GM21529 (cell line): ENCODE measurements at regions not wholly inside any gene's neighbourhood (a gene's known extent, or its start where the extent isn't known, plus 50 kb on each side); places are given as distances from the start of the nearest gene placed in this dataset.
"Not testable (repeated sequence)": the region's sequence is repeated elsewhere in the genome, so short reads cannot be mapped to it uniquely, and the experiment has no call there.

ENCODE experiments used
- ATAC-seq: cut with Tn5 transposase; IDR thresholded peaks from one replicate; pipeline ENCODE4 v1.9.1; 2021; ENCODE audit not compliant: unreplicated experiment

GRCh38 chr18:76610933-76611749 is 116.1 kb upstream of the ZNF516 start:
- no peak for ATAC-seq

DNA sequence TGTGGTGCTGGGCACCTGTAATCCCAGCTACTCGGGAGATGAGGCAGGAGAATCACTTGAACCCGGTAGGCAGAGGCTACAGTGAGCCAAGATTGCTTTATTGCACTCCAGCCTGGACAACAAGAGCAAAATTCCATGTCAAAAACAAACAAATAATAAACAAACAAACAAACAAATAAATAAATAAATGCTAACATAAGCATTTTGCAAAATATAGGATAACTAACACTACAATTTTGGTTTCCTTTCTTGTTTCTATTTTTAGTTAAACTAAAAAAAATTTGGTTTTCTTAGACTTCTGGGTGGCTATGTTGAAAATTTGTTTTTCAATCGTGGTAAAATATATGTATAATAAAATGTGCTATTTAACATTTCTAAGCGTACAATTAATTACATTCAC is 115.0 kb upstream of the ZNF516 start:
- ATAC-seq: no peak

DNA sequence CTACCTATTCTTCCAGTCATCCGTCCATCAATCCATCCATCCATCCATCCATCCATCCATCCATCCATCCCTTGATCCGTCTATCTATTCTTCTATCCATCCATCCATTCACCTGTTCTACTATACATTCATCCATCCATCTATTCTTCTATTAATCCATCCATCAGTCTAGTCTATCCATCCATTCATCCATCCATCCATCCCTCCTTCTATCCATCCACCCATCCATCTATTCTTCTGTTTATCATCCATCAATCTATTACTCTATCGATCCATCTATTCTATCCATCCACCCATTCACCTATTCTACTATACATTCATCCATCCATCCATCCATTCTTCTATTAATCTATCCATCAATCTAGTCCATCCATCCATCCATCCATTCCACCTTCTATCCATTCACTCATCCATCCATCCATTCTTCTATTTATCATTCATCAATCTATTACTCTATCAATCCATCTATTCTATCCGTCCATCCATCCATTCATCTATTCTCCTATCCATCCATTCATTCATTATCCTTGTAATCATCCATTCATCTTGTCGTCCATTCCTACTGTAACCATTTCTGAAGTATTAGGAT is 110.4 kb upstream of the ZNF516 start:
- ATAC-seq: no peak

DNA sequence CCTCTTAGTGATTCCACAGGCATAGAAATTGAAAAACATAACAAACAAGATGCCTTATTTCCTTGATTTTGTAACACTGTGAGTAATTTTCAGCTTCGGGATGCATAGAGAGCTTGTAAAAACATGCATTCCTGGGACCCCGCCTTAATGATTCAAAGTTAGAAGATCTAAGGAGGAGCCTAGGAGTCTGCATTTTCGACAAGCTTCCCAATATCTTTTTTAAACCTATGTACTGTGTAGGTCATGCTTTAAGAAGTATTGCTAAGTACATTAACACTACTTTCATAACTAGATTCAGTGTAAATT is 109.8 kb upstream of the ZNF516 start:
- ATAC-seq: no peak

DNA sequence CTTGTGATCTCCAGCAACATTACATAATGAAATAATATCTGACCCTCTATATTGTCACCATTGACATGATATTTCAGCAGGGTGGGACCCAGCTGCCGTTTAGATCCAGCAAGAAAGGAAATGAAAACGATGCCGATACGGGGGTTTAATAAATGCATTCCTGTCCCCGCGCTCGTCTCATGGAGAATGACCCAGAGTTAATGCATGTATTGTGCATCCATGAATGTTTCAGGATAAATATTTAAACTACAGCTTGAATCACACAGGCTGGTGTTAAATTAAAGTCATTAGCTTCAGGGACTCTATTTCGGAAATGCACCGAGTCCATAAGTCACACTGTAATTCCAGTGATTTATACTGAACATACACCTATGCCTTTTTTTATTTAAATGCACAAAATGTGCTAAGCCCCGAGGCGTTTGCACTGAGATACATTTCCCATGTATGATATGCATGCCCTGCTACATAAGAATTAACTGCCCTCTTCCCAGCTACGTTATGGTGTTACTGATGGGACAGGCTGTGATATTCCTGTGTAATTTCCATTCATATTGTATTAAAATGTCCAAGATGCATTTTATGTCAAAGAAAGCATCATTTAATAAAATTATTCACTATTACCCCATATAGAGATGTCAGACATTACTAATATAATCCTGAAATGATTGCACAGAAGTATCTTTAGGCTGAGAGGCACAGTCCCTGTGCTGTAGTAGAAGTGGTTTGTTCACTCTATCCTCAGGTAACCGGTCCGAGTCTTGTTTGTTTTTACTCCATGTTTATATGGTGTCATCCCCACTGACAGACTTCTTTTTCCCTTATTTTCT is 109.3 kb upstream of the ZNF516 start:
- no peak for ATAC-seq

- ATAC-seq: no peak
These were observed 107.1 kb upstream of the ZNF516 start for GRCh38 chr18:76602191-76602590.

GRCh38 chr18:76600076-76600475 is 105.0 kb upstream of the ZNF516 start:
- not testable (repeated sequence) for ATAC-seq

DNA sequence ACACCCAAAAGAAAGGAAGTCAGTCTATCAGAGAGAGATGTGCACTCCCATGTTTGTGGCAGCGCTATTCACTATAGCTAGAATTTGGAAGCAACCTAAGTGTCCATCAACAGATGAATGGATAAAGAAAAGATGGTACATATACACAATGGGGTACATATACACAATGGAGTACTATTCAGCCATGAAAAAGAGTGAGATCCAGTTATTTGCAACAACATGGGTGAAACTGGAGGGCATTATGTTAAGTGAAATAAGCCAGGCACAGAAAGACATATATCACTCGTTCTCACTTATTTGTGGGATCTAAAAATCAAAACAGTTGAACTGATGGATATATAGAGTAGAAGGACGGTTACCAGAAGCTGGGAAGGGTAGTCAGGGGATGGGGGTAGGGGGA is 99.9 kb upstream of the ZNF516 start:
- no peak for ATAC-seq

- no peak for ATAC-seq
These were observed 98.8 kb upstream of the ZNF516 start for GRCh38 chr18:76593843-76594242.

DNA sequence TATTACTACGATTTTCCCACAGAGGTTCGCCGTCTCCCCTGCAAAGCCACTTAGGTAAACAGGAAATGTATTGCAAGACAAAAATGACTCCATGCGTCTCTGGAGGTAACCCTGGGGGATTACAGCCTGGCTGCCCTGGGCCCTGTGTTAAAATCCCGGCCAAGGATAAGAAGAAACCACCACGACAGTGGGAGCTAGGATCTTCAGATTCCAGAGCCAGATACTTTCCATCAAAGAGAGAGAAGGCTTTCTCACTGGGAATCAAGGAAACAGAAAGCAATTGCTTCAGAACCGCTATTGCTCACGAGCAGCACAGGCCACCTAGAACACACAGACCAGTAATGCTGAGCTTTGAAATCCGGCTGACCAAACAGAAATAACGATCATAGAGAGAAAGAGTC is 97.9 kb upstream of the ZNF516 start:
- no peak for ATAC-seq

DNA sequence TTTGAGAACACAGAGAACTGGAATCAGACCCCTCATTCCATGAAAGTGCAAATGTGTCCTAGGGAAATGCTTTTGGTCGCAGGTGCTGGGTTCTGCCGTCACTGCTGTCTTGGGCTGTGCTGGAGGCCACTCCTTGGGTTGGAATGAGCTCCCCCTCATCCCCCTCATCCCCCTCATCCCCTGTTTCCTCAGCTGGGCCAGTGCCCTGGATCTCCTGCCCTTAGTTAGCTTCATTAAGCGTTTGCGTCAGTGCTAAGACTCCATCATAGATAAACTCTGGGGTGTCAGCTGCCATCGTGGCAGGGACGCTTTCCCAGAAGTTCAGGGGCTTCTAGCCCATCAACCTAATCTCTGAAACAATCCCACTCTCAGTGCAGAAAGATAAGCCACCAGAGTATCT is 97.1 kb upstream of the ZNF516 start:
- ATAC-seq: no peak

GRCh38 chr18:76589866-76590265 is 94.8 kb upstream of the ZNF516 start:
- no peak for ATAC-seq

GRCh38 chr18:76589316-76589715 is 94.3 kb upstream of the ZNF516 start:
- no peak for ATAC-seq

- ATAC-seq: no peak
These were observed 93.7 kb upstream of the ZNF516 start for GRCh38 chr18:76588601-76589226.

- ATAC-seq: no peak
These were observed 92.8 kb upstream of the ZNF516 start for GRCh38 chr18:76587879-76588271.

DNA sequence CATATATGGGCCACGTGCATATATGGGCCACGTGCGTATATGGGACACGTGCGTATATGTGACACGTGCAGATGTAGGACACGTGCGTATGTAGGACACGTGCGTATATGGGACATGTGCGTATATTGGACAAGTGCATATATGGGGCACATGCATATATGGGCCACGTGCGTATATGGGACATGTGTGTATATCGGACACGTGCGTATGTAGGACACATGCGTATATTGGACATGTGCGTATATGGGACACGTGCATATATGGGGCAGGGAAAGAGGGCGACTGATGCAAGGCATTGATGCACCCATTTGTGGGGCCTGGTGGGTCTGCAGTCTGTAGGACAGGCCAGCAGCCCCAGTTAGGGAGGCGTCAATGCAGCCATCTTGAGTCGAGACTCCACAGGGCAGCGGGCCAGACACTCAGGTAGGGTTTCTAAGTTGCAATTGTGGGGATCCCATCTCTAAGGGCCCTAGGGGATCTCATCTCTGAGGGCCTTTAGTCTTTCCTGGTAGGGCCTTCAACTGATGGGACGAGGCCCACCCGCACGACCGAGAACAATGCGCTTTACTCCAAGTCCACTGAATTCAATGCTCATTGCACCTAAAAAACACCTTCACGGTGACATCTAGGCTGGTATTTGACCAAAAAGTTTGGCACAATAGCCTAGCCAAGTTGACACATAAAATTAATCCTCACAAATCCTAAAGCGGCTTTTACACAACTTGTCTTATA is 92.3 kb upstream of the ZNF516 start:
- no peak for ATAC-seq

GRCh38 chr18:76584414-76585310 is 89.6 kb upstream of the ZNF516 start:
- ATAC-seq: no peak

- ATAC-seq: no peak
These were observed 86.2 kb upstream of the ZNF516 start for GRCh38 chr18:76581261-76581660.

DNA sequence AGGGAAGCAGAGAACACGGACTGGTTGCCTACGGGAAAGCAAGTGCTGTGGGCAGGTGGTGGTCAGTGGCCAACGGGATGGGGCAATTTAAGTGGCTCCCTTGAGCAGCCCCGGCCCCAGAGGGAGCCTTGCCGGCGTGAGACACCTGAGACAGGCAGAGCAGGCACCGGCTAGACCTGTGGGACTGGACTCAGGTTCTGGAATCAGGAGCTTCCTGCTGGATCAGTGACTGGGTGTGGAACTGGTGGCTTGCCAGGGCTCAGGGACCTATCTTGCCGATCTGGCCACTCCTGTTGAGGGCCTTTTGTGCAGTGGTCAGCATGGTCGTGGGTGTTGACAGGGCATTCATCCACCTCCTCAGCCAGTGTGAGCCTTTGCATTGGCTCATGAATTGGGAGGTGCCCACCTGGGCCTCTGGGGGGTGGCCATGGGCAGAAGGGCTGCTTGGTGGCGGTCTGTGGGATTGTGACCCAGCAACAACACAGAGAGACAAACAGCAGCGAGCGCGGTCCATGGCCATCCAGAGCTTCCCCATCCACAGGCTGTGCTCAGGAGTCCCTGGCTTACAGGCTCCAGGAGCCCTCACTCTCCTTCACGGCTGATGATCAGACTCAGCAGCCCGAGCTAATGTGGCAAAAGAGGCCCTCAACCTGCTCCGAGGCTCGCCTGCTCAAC is 85.4 kb upstream of the ZNF516 start:
- no peak for ATAC-seq
